Neural progenitor cell (in vitro differentiated cells): ENCODE measurements at regions not wholly inside any gene's neighbourhood (a gene's known extent, or its start where the extent isn't known, plus 50 kb on each side); places are given as distances from the start of the nearest gene placed in this dataset.

ENCODE experiments used
- DNase-seq: peaks from one replicate; pipeline ENCODE4 v3.0.0-alpha.2; 2016; ENCODE audit warnings: low spot score
- H2AFZ ChIP-seq: fragments of 200-600 bp; sonication (generic); replicated peaks from 2 replicates; pipeline ENCODE4 v1.6.1; 2016; ENCODE audit warnings: antibody characterized with exemption
- H3F3A ChIP-seq: fragments of 200-600 bp; sonication (generic); 2 replicates; pipeline ENCODE4 v1.6.1; 2016; ENCODE audit warnings: antibody characterized with exemption, low read depth
- H3K27ac ChIP-seq: fragments of 200-600 bp; sonication (generic); 2 replicates; pipeline ENCODE4 v1.5.1; 2016; ENCODE audit warnings: mild to moderate bottlenecking
- H3K27me3 ChIP-seq: fragments of 200-600 bp; sonication (generic); 2 replicates; pipeline ENCODE4 v1.6.1; 2016; ENCODE audit warnings: mild to moderate bottlenecking, moderate library complexity
- H3K36me3 ChIP-seq: fragments of 200-600 bp; sonication (generic); 2 replicates; pipeline ENCODE4 v1.5.1; 2016
- H3K4me1 ChIP-seq: fragments of 200-600 bp; sonication (generic); 2 replicates; pipeline ENCODE4 v1.6.1; 2016; ENCODE audit warnings: mixed run types
- H3K4me2 ChIP-seq: fragments of 200-600 bp; sonication (generic); 2 replicates; pipeline ENCODE4 v1.6.1; 2016
- H3K4me3 ChIP-seq: fragments of 200-600 bp; sonication (generic); 2 replicates; pipeline ENCODE4 v1.5.1; 2016
- H3K79me2 ChIP-seq: fragments of 200-600 bp; sonication (generic); 2 replicates; pipeline ENCODE4 v1.6.1; 2016; ENCODE audit warnings: low read depth
- H3K9ac ChIP-seq: fragments of 200-600 bp; sonication (generic); 2 replicates; pipeline ENCODE4 v1.6.1; 2016
- H3K9me3 ChIP-seq: fragments of 200-600 bp; sonication (generic); 2 replicates; pipeline ENCODE4 v1.5.1; 2016; ENCODE audit warnings: low read depth
- H4K20me1 ChIP-seq: fragments of 200-600 bp; sonication (generic); 2 replicates; pipeline ENCODE4 v1.6.1; 2016; ENCODE audit warnings: low read depth
- H3K27ac Mint-ChIP-seq: 3 replicates; pipeline ENCODE4 v1.8.0; 2021; ENCODE audit warnings: mixed read lengths
- H3K27me3 Mint-ChIP-seq: 2 replicates; pipeline ENCODE4 v1.8.0; 2022; ENCODE audit warnings: low read depth, mild to moderate bottlenecking, inconsistent platforms, moderate library complexity, mixed read lengths; ENCODE audit not compliant: insufficient read depth
- H3K36me3 Mint-ChIP-seq: 3 replicates; pipeline ENCODE4 v1.8.0; 2021; ENCODE audit warnings: mixed read lengths
- H3K4me1 Mint-ChIP-seq: 3 replicates; pipeline ENCODE4 v1.8.0; 2021; ENCODE audit warnings: mixed read lengths
- H3K4me3 Mint-ChIP-seq: 3 replicates; pipeline ENCODE4 v1.8.0; 2021; ENCODE audit warnings: mild to moderate bottlenecking, moderate library complexity, mixed read lengths
- H3K9me3 Mint-ChIP-seq: 3 replicates; pipeline ENCODE4 v1.8.0; 2020; ENCODE audit warnings: mixed read lengths
- EZH2 ChIP-seq: fragments of 200-600 bp; sonication (generic); IDR thresholded peaks from 2 replicates; pipeline ENCODE4 v1.6.1; 2017; ENCODE audit warnings: antibody characterized with exemption, mild to moderate bottlenecking, moderate library complexity
- EZH2phosphoT487 ChIP-seq: fragments of 200-600 bp; sonication (generic); IDR thresholded peaks from 2 replicates; pipeline ENCODE4 v1.6.1; 2017; ENCODE audit warnings: antibody characterized with exemption
- TF ChIP-seq, protein P1 (sequence below): fragments of 200-600 bp; sonication (generic); IDR thresholded peaks from 2 replicates; pipeline ENCODE4 v1.5.1; 2017; ENCODE audit warnings: antibody characterized with exemption, mild to moderate bottlenecking

DNA sequence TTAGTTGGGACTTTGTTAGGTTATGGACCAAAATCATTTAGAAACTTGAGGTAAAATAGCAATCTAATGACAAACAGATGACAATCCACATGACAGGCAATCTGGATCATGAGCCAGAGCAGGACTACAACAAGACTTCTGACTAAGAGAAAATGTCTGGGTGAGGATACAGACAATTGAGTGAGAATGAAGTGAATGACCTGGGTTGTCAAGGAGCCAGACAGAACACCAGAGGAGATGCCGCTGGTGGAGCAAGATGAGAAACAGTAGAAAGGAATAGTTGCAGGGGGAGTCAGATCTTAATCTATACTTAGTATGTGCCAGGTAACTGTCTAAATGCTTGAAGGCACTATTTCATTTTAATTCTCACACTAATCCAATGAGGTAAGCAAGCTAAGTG, 277.8 kb downstream of the PRELID2 start:
- Histone ChIP-seq H3K9me3 (no peaks in the 10 kb centered on the region), H3K36me3 (no peaks in the 10 kb centered on the region), H3K4me1 (no peaks in the 10 kb centered on the region), H3K27me3 (no peaks in the 10 kb centered on the region), H3K9ac (no peak overlapping the region), H4K20me1 (no peaks in the 10 kb centered on the region), H3K4me3 (no peak overlapping the region), H3F3A (no peaks in the 10 kb centered on the region), H3K4me2 (no peak overlapping the region), H3K27ac (no peak overlapping the region), H3K79me2 (no peaks in the 10 kb centered on the region), H2AFZ (no peak overlapping the region)
- Mint-ChIP-seq H3K27ac (no peak overlapping the region), H3K27me3 (no peaks in the 10 kb centered on the region), H3K4me3 (no peak overlapping the region), H3K4me1 (peaks cover 7% of the 10 kb centered on the region), H3K36me3 (no peaks in the 10 kb centered on the region), H3K9me3 (no peaks in the 10 kb centered on the region)
- TF ChIP-seq EZH2phosphoT487 (no peak), EZH2 (no peak)
- TF ChIP-seq, protein P1, sequence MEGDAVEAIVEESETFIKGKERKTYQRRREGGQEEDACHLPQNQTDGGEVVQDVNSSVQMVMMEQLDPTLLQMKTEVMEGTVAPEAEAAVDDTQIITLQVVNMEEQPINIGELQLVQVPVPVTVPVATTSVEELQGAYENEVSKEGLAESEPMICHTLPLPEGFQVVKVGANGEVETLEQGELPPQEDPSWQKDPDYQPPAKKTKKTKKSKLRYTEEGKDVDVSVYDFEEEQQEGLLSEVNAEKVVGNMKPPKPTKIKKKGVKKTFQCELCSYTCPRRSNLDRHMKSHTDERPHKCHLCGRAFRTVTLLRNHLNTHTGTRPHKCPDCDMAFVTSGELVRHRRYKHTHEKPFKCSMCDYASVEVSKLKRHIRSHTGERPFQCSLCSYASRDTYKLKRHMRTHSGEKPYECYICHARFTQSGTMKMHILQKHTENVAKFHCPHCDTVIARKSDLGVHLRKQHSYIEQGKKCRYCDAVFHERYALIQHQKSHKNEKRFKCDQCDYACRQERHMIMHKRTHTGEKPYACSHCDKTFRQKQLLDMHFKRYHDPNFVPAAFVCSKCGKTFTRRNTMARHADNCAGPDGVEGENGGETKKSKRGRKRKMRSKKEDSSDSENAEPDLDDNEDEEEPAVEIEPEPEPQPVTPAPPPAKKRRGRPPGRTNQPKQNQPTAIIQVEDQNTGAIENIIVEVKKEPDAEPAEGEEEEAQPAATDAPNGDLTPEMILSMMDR: no peak
- DNase-seq: no peak

DNA sequence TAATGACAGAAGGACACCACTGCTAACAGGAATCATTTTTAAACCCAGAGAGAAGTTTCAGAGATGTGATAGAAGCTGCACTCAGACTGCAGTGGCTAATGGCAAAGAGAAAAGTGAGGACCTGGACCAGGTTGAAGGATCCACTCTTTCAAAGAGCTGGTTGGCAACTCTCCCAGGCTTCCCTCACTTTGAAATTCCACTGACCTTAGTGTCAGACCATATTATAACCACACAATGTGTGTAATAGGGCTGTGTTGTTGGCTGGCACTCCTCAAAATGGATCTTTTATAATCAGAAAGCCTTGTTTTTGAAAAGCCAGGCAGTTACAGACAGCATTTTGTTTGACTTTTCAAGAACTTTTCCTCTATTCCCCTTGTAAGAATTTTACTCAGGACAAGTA, 280.7 kb downstream of the PRELID2 start:
- no peak for DNase-seq
- H3K4me3 Mint-ChIP-seq: no peak overlapping the region
- no peaks in the 10 kb centered on the region for H3K9me3 ChIP-seq
- H3K27ac Mint-ChIP-seq: no peak overlapping the region
- H3K27me3 ChIP-seq: no peaks in the 10 kb centered on the region
- TF ChIP-seq EZH2 (no peak), EZH2phosphoT487 (no peak)
- TF ChIP-seq, protein P1: no peak
- no peaks in the 10 kb centered on the region for H3K36me3 ChIP-seq
- H3K36me3 Mint-ChIP-seq: no peaks in the 10 kb centered on the region
- no peak overlapping the region for H3K27ac ChIP-seq
- no peaks in the 10 kb centered on the region for H3K27me3 Mint-ChIP-seq
- H3F3A ChIP-seq: no peaks in the 10 kb centered on the region
- no peak overlapping the region for H3K4me2 ChIP-seq
- no peak overlapping the region for H3K9ac ChIP-seq
- no peaks in the 10 kb centered on the region for H3K79me2 ChIP-seq
- no peaks in the 10 kb centered on the region for H4K20me1 ChIP-seq
- H3K4me1 Mint-ChIP-seq: no peaks in the 10 kb centered on the region
- no peaks in the 10 kb centered on the region for H3K4me1 ChIP-seq
- no peak overlapping the region for H2AFZ ChIP-seq
- no peak overlapping the region for H3K4me3 ChIP-seq
- no peaks in the 10 kb centered on the region for H3K9me3 Mint-ChIP-seq

DNA sequence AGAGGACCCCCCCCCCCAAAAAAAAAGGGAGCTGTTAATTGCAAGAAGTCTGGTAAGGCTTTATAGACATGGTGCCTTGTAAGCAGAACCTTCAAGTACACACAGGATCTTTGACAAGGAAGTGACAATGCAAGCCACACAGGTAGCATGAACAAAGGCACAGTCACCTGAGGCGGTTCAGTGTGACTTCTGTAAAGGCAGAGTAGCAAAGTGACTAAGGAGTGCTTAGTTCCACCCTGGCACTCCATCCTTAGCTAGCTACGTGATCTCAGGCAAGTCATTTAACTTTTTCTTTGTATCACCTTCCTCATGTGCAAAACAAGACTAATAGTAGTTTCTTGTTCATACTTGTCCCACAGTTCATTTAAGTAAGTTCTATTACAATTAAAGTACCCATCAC, 282.0 kb downstream of the PRELID2 start:
- H3K4me1 ChIP-seq: no peaks in the 10 kb centered on the region
- no peaks in the 10 kb centered on the region for H3K36me3 Mint-ChIP-seq
- no peak overlapping the region for H3K9ac ChIP-seq
- no peaks in the 10 kb centered on the region for H4K20me1 ChIP-seq
- H3K9me3 ChIP-seq: no peaks in the 10 kb centered on the region
- H3K27me3 Mint-ChIP-seq: no peaks in the 10 kb centered on the region
- TF ChIP-seq EZH2: no peak
- TF ChIP-seq EZH2phosphoT487: no peak
- TF ChIP-seq, protein P1: no peak
- H3K4me1 Mint-ChIP-seq: no peaks in the 10 kb centered on the region
- no peaks in the 10 kb centered on the region for H3K36me3 ChIP-seq
- H2AFZ ChIP-seq: no peak overlapping the region
- no peak overlapping the region for H3K4me2 ChIP-seq
- no peak overlapping the region for H3K27ac ChIP-seq
- H3K9me3 Mint-ChIP-seq: no peaks in the 10 kb centered on the region
- no peak overlapping the region for H3K4me3 Mint-ChIP-seq
- DNase-seq: no peak
- no peaks in the 10 kb centered on the region for H3F3A ChIP-seq
- no peaks in the 10 kb centered on the region for H3K79me2 ChIP-seq
- no peak overlapping the region for H3K27ac Mint-ChIP-seq
- H3K27me3 ChIP-seq: no peaks in the 10 kb centered on the region
- H3K4me3 ChIP-seq: no peak overlapping the region

DNA sequence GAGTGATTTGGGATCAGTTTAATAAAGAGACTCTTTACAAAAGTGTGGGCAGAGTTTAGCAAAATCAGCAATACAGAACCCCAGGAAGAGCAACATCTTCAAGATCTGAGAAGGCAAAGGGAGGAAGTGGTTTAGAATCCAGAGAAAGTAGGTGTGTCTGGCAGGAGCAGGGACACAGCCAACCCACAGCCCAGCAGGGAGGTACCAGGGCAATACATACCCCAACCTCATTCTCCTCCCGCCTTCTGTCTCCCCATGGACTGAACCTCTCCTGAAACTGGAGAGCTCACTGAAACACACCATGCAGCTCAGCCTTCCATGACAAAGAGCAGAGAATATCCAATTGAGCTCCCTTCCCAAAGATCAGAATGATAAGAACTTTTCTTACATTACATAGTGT, 283.4 kb downstream of the PRELID2 start:
- Histone ChIP-seq H3K27ac (no peak overlapping the region), H3K9me3 (no peaks in the 10 kb centered on the region), H3K79me2 (no peaks in the 10 kb centered on the region), H3K4me1 (no peaks in the 10 kb centered on the region), H3K27me3 (no peaks in the 10 kb centered on the region), H3F3A (no peaks in the 10 kb centered on the region), H3K36me3 (no peaks in the 10 kb centered on the region), H2AFZ (no peak overlapping the region), H3K4me3 (no peak overlapping the region), H4K20me1 (no peaks in the 10 kb centered on the region), H3K9ac (no peak overlapping the region), H3K4me2 (no peak overlapping the region)
- H3K4me3 Mint-ChIP-seq: no peak overlapping the region
- TF ChIP-seq EZH2phosphoT487: no peak
- TF ChIP-seq, protein P1: no peak
- TF ChIP-seq EZH2: no peak
- H3K27ac Mint-ChIP-seq: no peak overlapping the region
- no peaks in the 10 kb centered on the region for H3K27me3 Mint-ChIP-seq
- no peaks in the 10 kb centered on the region for H3K4me1 Mint-ChIP-seq
- no peak for DNase-seq
- no peaks in the 10 kb centered on the region for H3K36me3 Mint-ChIP-seq
- no peaks in the 10 kb centered on the region for H3K9me3 Mint-ChIP-seq
